RWPE1 (cell line): ENCODE measurements at regions not wholly inside any gene's neighbourhood (a gene's known extent, or its start where the extent isn't known, plus 50 kb on each side); places are given as distances from the start of the nearest gene placed in this dataset.

Experiments
- CTCF ChIA-PET: fragments of 350-600 bp; sonication (Branson Sonifier 250); formaldehyde crosslinking; extraction: SDS; loops from one replicate; lab custom pipeline; 2021; lab: Yijun Ruan, JAX
- POLR2A ChIA-PET: fragments of 400-600 bp; formaldehyde crosslinking; extraction: SDS; loops from one replicate; lab custom pipeline; 2020; ENCODE audit warnings: antibody characterized with exemption; ENCODE audit not compliant: low non-redundant PET; lab: Yijun Ruan, JAX
- DNase-seq: peaks from one replicate; pipeline ENCODE4 v3.0.0; 2012; ENCODE audit warnings: low spot score
- H3K27ac ChIP-seq: fragments of 450-650 bp; 2 replicates; pipeline ENCODE4 v1.5.1; 2017
- CTCF ChIP-seq: fragments of 450-650 bp; conservative IDR thresholded peaks from 2 replicates; pipeline ENCODE4 v1.5.1; 2017; ENCODE audit warnings: low read depth, mild to moderate bottlenecking

DNA sequence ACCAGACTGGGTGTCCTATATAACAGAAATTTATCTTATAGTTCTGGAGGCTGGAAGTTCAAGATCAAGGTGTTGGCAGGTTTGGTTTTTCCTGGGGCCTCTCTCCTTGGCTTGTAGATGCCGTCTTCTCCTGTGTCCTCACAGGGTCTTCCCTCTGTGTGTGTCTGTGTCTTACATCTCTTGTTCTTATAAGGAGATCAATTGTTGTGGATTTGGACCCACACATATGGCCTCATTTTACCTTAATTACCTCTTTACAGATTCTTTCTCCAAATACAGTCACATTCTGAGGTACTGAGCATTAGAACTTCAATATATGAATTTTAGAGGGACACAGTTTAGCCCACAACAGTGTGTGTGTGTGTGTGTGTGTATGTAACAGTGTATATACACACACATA, 74.5 kb downstream of the EDN1 start:
- DNase-seq: no peak
- POLR2A ChIA-PET: no interaction called here
- no peak for TF ChIP-seq CTCF
- no peak overlapping the region for H3K27ac ChIP-seq
- CTCF ChIA-PET: no interaction called here

- DNase-seq: no peak
- H3K27ac ChIP-seq: no peak overlapping the region
- CTCF ChIA-PET: no interaction called here
- POLR2A ChIA-PET: no interaction called here
- no peak for TF ChIP-seq CTCF
Observed at GRCh38 chr6:12366731-12367130, 76.6 kb downstream of the EDN1 start.

DNA sequence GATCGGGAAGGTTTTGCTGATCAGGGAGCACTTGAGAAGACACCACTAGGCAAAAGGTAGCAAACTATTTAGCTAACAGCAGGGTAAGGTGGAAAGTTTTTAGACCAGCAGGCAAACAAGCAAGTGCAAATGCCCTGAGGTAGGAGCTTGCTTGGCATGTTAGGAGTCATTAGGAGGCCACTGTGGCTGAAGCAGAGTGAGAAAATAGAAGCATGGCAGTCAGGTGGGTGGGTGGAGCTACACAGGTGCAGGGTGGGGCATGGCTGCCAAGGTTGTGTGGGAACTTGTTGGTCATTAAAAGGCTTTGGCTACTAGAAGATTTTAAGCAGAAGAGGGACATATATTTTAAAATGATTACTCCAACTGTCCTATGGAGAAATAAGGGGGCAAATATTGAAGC, 77.3 kb downstream of the EDN1 start:
- ChIA-PET CTCF (no interaction called here), POLR2A (no interaction called here)
- TF ChIP-seq CTCF: no peak
- DNase-seq: no peak
- H3K27ac ChIP-seq: no peak overlapping the region

- no peak for TF ChIP-seq CTCF
- POLR2A ChIA-PET: no interaction called here
- CTCF ChIA-PET: no interaction called here
- DNase-seq: no peak
- no peak overlapping the region for H3K27ac ChIP-seq
Observed at GRCh38 chr6:12369355-12369754, 79.2 kb downstream of the EDN1 start.

DNA sequence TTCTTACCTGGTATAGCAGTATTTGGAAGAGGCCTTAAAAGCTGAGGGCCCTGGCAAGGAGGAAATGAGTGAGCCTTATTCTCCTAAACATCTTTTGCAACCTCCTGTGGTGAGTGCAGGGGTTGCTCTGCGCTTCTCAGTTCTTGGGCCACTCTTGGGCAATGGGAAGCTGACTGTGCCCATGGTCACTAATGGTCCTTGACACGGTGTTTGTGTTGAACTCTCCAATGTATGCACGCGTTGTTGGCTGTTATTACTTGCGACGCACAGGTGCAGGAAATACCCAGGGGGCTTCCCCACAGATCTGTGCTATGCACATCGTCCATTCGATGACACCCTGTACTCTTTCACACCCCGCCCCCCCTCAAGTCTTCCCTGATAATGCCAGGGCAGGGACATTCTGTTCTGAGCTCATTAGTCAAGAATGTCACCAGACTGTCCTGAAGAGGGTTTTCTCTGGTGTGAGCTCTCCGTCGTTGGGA, 79.7 kb downstream of the EDN1 start:
- ChIA-PET POLR2A (no interaction called here), CTCF (interaction anchor here (0.5 kb wide), 1 partner anchor 1646 kb away, joined by 3 read pairs; no protein-coding TSS in a partner anchor)
- no peak overlapping the region for H3K27ac ChIP-seq
- DNase-seq: no peak
- TF ChIP-seq CTCF: no peak

- CTCF ChIA-PET: interaction anchor here (0.6 kb wide), 2 partner anchors 48 to 98 kb away, joined by 3 to 6 read pairs; no protein-coding TSS in a partner anchor
- POLR2A ChIA-PET: no interaction called here
Observed at GRCh38 chr6:12371151-12371550, 81.0 kb downstream of the EDN1 start.

More at GRCh38 chr6:12371151-12371550, 81.0 kb downstream of the EDN1 start:
- no peak overlapping the region for H3K27ac ChIP-seq
- no peak for DNase-seq
- TF ChIP-seq CTCF: no peak
